IMR-90 (cell line): ENCODE measurements at regions not wholly inside any gene's neighbourhood (a gene's known extent, or its start where the extent isn't known, plus 50 kb on each side); places are given as distances from the start of the nearest gene placed in this dataset.

Source experiments
- ATAC-seq: fragments of 200-7000 bp; cut with Tn5 transposase; 2 replicates; pipeline ENCODE4 v1.9.1; 2020; ENCODE audit warnings: low read depth, mild to moderate bottlenecking, moderate library complexity
- BruUV-seq: library from RNA; stranded (reverse); fragments of 400-500 nt; replicated peaks from 2 replicates; lab custom pipeline; 2021; lab: Mats Ljungman, UMichigan
- CTCF ChIA-PET: fragments of 300-600 bp; formaldehyde crosslinking; extraction: SDS; loops from one replicate; lab custom pipeline; 2021; ENCODE audit warnings: antibody characterized with exemption; lab: Yijun Ruan, JAX
- POLR2A ChIA-PET: fragments of 300-600 bp; sonication (Branson Sonifier 250); formaldehyde crosslinking; loops from one replicate; lab custom pipeline; 2022; ENCODE audit warnings: antibody characterized with exemption; ENCODE audit not compliant: unreplicated experiment; lab: Charles Lee
- DNase-seq: peaks from one replicate; pipeline ENCODE4 v3.0.0; 2013
- H2AFZ ChIP-seq: replicated peaks from 2 replicates; pipeline ENCODE3; 2013; ENCODE audit warnings: low read length, mild to moderate bottlenecking; ENCODE audit not compliant: poor library complexity
- H2AK5ac ChIP-seq: 2 replicates; pipeline ENCODE4 v1.6.1; 2013; ENCODE audit warnings: low read depth, low read length, inconsistent platforms
- H2AK9ac ChIP-seq: replicated peaks from 2 replicates; pipeline ENCODE3; 2013; ENCODE audit warnings: mild to moderate bottlenecking, low read depth, low read length, moderate library complexity; ENCODE audit not compliant: poor library complexity
- H2BK120ac ChIP-seq: 2 replicates; pipeline ENCODE4 v1.6.1; 2013; ENCODE audit warnings: low read depth, low read length, inconsistent platforms
- H2BK15ac ChIP-seq: 3 replicates; pipeline ENCODE4 v1.6.1; 2013; ENCODE audit warnings: low read depth, low read length, inconsistent platforms
- H2BK20ac ChIP-seq: 2 replicates; pipeline ENCODE4 v1.6.1; 2013; ENCODE audit warnings: low read depth, mild to moderate bottlenecking, inconsistent platforms, low read length, moderate library complexity
- H2BK5ac ChIP-seq: 2 replicates; pipeline ENCODE4 v1.6.1; 2013; ENCODE audit warnings: mild to moderate bottlenecking, low read depth, low read length, inconsistent platforms; ENCODE audit not compliant: poor library complexity, severe bottlenecking
- H3K14ac ChIP-seq: replicated peaks from 2 replicates; pipeline ENCODE4 v1.6.1; 2013; ENCODE audit warnings: low read depth, low read length, inconsistent platforms
- H3K18ac ChIP-seq: 2 replicates; pipeline ENCODE4 v1.6.1; 2013; ENCODE audit warnings: low read depth, low read length, control low read depth
- H3K23ac ChIP-seq: 2 replicates; pipeline ENCODE4 v1.6.1; 2013; ENCODE audit warnings: low read depth, low read length, inconsistent platforms
- H3K27ac ChIP-seq: 2 replicates; pipeline ENCODE4 v1.5.1; 2013; ENCODE audit warnings: mild to moderate bottlenecking, control low read depth, low read length; ENCODE audit not compliant: insufficient read depth
- H3K27me3 ChIP-seq: 2 replicates; pipeline ENCODE4 v1.6.1; 2013; ENCODE audit warnings: low read length; ENCODE audit not compliant: control insufficient read depth, insufficient read depth
- H3K36me3 ChIP-seq: 2 replicates; pipeline ENCODE4 v1.6.1; 2013; ENCODE audit warnings: low read length, mixed read lengths; ENCODE audit not compliant: control insufficient read depth, insufficient read depth
- H3K4ac ChIP-seq: 2 replicates; pipeline ENCODE4 v1.6.1; 2013; ENCODE audit warnings: low read depth, low read length, inconsistent platforms
- H3K4me1 ChIP-seq: 2 replicates; pipeline ENCODE4 v1.6.1; 2013; ENCODE audit warnings: low read length, mixed read lengths; ENCODE audit not compliant: control insufficient read depth, insufficient read depth
- H3K4me2 ChIP-seq: 2 replicates; pipeline ENCODE4 v1.6.1; 2013; ENCODE audit warnings: low read depth, mild to moderate bottlenecking, control low read depth, low read length, moderate library complexity
- H3K4me3 ChIP-seq: 2 replicates; pipeline ENCODE4 v1.5.1; 2013; ENCODE audit warnings: low read depth, mild to moderate bottlenecking, control low read depth, low read length, moderate library complexity; ENCODE audit not compliant: insufficient read depth
- H3K56ac ChIP-seq: 2 replicates; pipeline ENCODE4 v1.6.1; 2013; ENCODE audit warnings: low read length, inconsistent platforms; ENCODE audit not compliant: insufficient read depth; ENCODE audit errors: extremely low read depth
- H3K79me1 ChIP-seq, 2 experiments: 2 replicates each; pipeline ENCODE4 v1.6.1; 2013; ENCODE audit warnings: low read length in 2 of 2, inconsistent platforms in 1 of 2, low read depth in 1 of 2
- H3K9ac ChIP-seq: 2 replicates; pipeline ENCODE4 v1.6.1; 2013; ENCODE audit warnings: low read depth, low read length, control low read depth
- H3K9me1 ChIP-seq: 2 replicates; pipeline ENCODE4 v1.6.1; 2013; ENCODE audit warnings: low read length, inconsistent platforms; ENCODE audit not compliant: insufficient read depth
- H3K9me3 ChIP-seq: 2 replicates; pipeline ENCODE4 v1.6.1; 2013; ENCODE audit warnings: low read length; ENCODE audit not compliant: control insufficient read depth, insufficient read depth
- H4K20me1 ChIP-seq: 2 replicates; pipeline ENCODE4 v1.6.1; 2013; ENCODE audit warnings: low read length, inconsistent platforms; ENCODE audit not compliant: insufficient read depth
- H4K5ac ChIP-seq: 2 replicates; pipeline ENCODE4 v1.6.1; 2013; ENCODE audit warnings: mild to moderate bottlenecking, low read depth, low read length, control low read depth
- H4K8ac ChIP-seq, 2 experiments: 2 replicates each; pipeline ENCODE4 v1.6.1; 2013; ENCODE audit warnings: low read depth in 2 of 2, low read length in 2 of 2, control low read depth in 1 of 2, inconsistent platforms in 1 of 2
- H4K91ac ChIP-seq: 2 replicates; pipeline ENCODE4 v1.6.1; 2013; ENCODE audit warnings: low read depth, low read length, inconsistent platforms; ENCODE audit not compliant: insufficient read depth
- BHLHE40 ChIP-seq: fragments of 150-350 bp; IDR thresholded peaks from 2 replicates; pipeline ENCODE4 v1.6.1; 2016; ENCODE audit warnings: mild to moderate bottlenecking, low read depth, low read length
- CEBPB ChIP-seq: IDR thresholded peaks from 2 replicates; pipeline ENCODE4 v1.6.1; 2012; ENCODE audit warnings: low read depth, low read length, improper control_type of control experiment
- CHD1 ChIP-seq: IDR thresholded peaks from 2 replicates; pipeline ENCODE4 v1.6.1; 2012; ENCODE audit warnings: low read depth, low read length, improper control_type of control experiment
- FOS ChIP-seq: fragments of 150-350 bp; IDR thresholded peaks from 2 replicates; pipeline ENCODE4 v1.6.1; 2016; ENCODE audit warnings: low read depth, low read length
- MAFK ChIP-seq: IDR thresholded peaks from 2 replicates; pipeline ENCODE4 v1.6.1; 2012; ENCODE audit warnings: low read depth, low read length, improper control_type of control experiment
- MAZ ChIP-seq: IDR thresholded peaks from 2 replicates; pipeline ENCODE4 v1.6.1; 2012; ENCODE audit warnings: low read depth, mild to moderate bottlenecking, low read length, improper control_type of control experiment, moderate library complexity, borderline replicate concordance
- MXI1 ChIP-seq: IDR thresholded peaks from 2 replicates; pipeline ENCODE4 v1.6.1; 2012; ENCODE audit warnings: low read depth, mild to moderate bottlenecking, low read length, moderate library complexity, borderline replicate concordance
- NFE2L2 ChIP-seq: fragments of 150-350 bp; IDR thresholded peaks from 2 replicates; pipeline ENCODE4 v1.6.1; 2016; ENCODE audit warnings: low read depth, mild to moderate bottlenecking, low read length
- POLR2A ChIP-seq: IDR thresholded peaks from 2 replicates; pipeline ENCODE4 v1.6.1; 2012; ENCODE audit warnings: mild to moderate bottlenecking, low read depth, low read length
- RAD21 ChIP-seq: IDR thresholded peaks from 2 replicates; pipeline ENCODE4 v1.6.1; 2012; ENCODE audit warnings: low read length, improper control_type of control experiment
- RCOR1 ChIP-seq: IDR thresholded peaks from 2 replicates; pipeline ENCODE4 v1.6.1; 2012; ENCODE audit warnings: mild to moderate bottlenecking, low read length, improper control_type of control experiment; ENCODE audit not compliant: insufficient replicate concordance
- RFX5 ChIP-seq: IDR thresholded peaks from 2 replicates; pipeline ENCODE4 v1.8.0; 2012; ENCODE audit warnings: low read depth, mild to moderate bottlenecking, low read length, moderate library complexity
- SMC3 ChIP-seq: fragments of 150-350 bp; IDR thresholded peaks from 2 replicates; pipeline ENCODE4 v1.6.1; 2016; ENCODE audit warnings: low read depth, mild to moderate bottlenecking, antibody characterized with exemption, low read length, moderate library complexity
- WGBS, 2 experiments: methylation state at CpG; one replicate each; pipeline versions ENCODE4 v1.1.5 to v1.1.7; 2013; ENCODE audit warnings: missing lambda C conversion rate in 2 of 2; ENCODE audit not compliant: insufficient read length in 1 of 2; ENCODE audit errors: extremely low coverage in 2 of 2; 5-methylcytosine and 5-hydroxymethylcytosine counted together
- dilution Hi-C: fragments of 300-500 bp; cut with HindIII; formaldehyde crosslinking; loops from one replicate; pipeline ENCODE4 v1.14.3; 2018; ENCODE audit warnings: low sequenced_read_pairs; ENCODE audit not compliant: unreplicated experiment
- in situ Hi-C: fragments of 300-500 bp; cut with MboI; formaldehyde crosslinking; loops from 3 replicates; pipeline ENCODE4 v1.14.3; 2019; ENCODE audit warnings: low sequenced_read_pairs, inconsistent platforms, mixed read lengths
- intact Hi-C: fragments of 100-400 bp; cut with micrococcal nuclease; formaldehyde crosslinking; loops from 2 replicates; pipeline ENCODE4 v1.10.0; 2022
- TF ChIP-seq, protein P1 (sequence below): fragments of 150-350 bp; IDR thresholded peaks from 2 replicates; pipeline ENCODE4 v1.6.1; 2017; ENCODE audit warnings: mild to moderate bottlenecking, antibody characterized with exemption, low read length, low read depth
- TF ChIP-seq, protein P2 (sequence below): conservative IDR thresholded peaks from 2 replicates; pipeline ENCODE4 v1.5.1; 2012; ENCODE audit warnings: mild to moderate bottlenecking, low read depth, low read length, improper control_type of control experiment
- TF ChIP-seq, protein P3 (sequence below): fragments of 150-350 bp; IDR thresholded peaks from 2 replicates; pipeline ENCODE4 v1.6.1; 2016; ENCODE audit warnings: low read depth, mild to moderate bottlenecking, low read length, moderate library complexity, borderline replicate concordance

DNA sequence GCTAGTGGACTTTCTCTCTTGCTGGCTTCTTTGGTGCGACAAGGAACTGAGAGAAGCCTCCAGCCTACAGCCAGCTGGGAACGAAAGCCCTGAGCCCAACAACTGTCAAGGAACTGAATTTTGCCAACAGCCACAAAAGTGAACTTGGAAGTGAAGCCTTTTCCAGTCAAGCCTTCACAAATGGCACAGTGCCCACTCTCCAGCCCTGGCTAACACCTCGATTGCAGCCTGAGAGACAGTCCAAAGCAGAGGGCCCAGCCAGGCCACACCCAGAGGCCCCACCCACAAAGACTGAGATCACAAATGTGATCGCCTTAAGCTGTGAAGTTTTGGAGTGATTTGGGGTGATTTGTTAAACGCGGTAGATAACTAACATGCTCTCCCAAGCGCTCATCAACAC, 244.6 kb upstream of the SDK2 start:
- CTCF ChIA-PET: no interaction called here
- Histone ChIP-seq H2BK20ac (no peak overlapping the region), H2BK15ac (no peak overlapping the region), H4K8ac (no peak overlapping the region), H4K20me1 (no peaks in the 10 kb centered on the region), H3K18ac (no peak overlapping the region), H3K4ac (no peak overlapping the region), H2BK120ac (no peak overlapping the region), H3K9me3 (peaks cover 32% of the 10 kb centered on the region), H3K56ac (no peak overlapping the region), H3K4me2 (no peak overlapping the region), H3K23ac (no peak overlapping the region), H4K5ac (no peak overlapping the region), H3K27me3 (no peaks in the 10 kb centered on the region), H4K91ac (no peak overlapping the region), H3K27ac (no peak overlapping the region), H3K9ac (no peak overlapping the region), H3K79me1 (no peaks in the 10 kb centered on the region), H2AK9ac (no peak overlapping the region), H2AK5ac (no peak overlapping the region), H3K14ac (no peak overlapping the region), H3K9me1 (no peaks in the 10 kb centered on the region), H3K4me3 (no peak overlapping the region), H3K4me1 (no peaks in the 10 kb centered on the region), H3K36me3 (no peaks in the 10 kb centered on the region), H2BK5ac (no peak overlapping the region), H2AFZ (no peak overlapping the region)
- intact Hi-C loops: no loop called here
- WGBS, 2 experiments: no CpG with 5 or more reads among the region's 7 CpGs
- no TSS peak for BruUV-seq
- DNase-seq (no peak), ATAC-seq (no peak)
- no peak for TF ChIP-seq RAD21
- no peak for TF ChIP-seq BHLHE40
- no peak for TF ChIP-seq RCOR1
- no peak for TF ChIP-seq POLR2A
- TF ChIP-seq CEBPB: no peak
- TF ChIP-seq, protein P1, sequence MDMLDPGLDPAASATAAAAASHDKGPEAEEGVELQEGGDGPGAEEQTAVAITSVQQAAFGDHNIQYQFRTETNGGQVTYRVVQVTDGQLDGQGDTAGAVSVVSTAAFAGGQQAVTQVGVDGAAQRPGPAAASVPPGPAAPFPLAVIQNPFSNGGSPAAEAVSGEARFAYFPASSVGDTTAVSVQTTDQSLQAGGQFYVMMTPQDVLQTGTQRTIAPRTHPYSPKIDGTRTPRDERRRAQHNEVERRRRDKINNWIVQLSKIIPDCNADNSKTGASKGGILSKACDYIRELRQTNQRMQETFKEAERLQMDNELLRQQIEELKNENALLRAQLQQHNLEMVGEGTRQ: no peak
- TF ChIP-seq FOS: no peak
- TF ChIP-seq MXI1: no peak
- no peak for TF ChIP-seq NFE2L2
- no peak for TF ChIP-seq MAZ
- TF ChIP-seq MAFK: no peak
- TF ChIP-seq, protein P2, sequence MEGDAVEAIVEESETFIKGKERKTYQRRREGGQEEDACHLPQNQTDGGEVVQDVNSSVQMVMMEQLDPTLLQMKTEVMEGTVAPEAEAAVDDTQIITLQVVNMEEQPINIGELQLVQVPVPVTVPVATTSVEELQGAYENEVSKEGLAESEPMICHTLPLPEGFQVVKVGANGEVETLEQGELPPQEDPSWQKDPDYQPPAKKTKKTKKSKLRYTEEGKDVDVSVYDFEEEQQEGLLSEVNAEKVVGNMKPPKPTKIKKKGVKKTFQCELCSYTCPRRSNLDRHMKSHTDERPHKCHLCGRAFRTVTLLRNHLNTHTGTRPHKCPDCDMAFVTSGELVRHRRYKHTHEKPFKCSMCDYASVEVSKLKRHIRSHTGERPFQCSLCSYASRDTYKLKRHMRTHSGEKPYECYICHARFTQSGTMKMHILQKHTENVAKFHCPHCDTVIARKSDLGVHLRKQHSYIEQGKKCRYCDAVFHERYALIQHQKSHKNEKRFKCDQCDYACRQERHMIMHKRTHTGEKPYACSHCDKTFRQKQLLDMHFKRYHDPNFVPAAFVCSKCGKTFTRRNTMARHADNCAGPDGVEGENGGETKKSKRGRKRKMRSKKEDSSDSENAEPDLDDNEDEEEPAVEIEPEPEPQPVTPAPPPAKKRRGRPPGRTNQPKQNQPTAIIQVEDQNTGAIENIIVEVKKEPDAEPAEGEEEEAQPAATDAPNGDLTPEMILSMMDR: no peak
- TF ChIP-seq RFX5: no peak
- TF ChIP-seq, protein P3, sequence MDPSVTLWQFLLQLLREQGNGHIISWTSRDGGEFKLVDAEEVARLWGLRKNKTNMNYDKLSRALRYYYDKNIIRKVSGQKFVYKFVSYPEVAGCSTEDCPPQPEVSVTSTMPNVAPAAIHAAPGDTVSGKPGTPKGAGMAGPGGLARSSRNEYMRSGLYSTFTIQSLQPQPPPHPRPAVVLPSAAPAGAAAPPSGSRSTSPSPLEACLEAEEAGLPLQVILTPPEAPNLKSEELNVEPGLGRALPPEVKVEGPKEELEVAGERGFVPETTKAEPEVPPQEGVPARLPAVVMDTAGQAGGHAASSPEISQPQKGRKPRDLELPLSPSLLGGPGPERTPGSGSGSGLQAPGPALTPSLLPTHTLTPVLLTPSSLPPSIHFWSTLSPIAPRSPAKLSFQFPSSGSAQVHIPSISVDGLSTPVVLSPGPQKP: no peak
- TF ChIP-seq SMC3: no peak
- TF ChIP-seq CHD1: no peak
- in situ Hi-C loops: loop anchor here (25.0 kb wide), 1 partner anchor 198 kb away; no protein-coding TSS in a partner anchor
- dilution Hi-C loops: no loop called here
- POLR2A ChIA-PET: no interaction called here
